ENCODE measurements at regions not wholly inside any gene's neighbourhood (a gene's known extent, or its start where the extent isn't known, plus 50 kb on each side); places are given as distances from the start of the nearest gene placed in this dataset.

GRCh38 chr11:115579181-115579825 lies 75.1 kb upstream of the CADM1 start (continued):
- TF ChIP-seq, protein P1, sequence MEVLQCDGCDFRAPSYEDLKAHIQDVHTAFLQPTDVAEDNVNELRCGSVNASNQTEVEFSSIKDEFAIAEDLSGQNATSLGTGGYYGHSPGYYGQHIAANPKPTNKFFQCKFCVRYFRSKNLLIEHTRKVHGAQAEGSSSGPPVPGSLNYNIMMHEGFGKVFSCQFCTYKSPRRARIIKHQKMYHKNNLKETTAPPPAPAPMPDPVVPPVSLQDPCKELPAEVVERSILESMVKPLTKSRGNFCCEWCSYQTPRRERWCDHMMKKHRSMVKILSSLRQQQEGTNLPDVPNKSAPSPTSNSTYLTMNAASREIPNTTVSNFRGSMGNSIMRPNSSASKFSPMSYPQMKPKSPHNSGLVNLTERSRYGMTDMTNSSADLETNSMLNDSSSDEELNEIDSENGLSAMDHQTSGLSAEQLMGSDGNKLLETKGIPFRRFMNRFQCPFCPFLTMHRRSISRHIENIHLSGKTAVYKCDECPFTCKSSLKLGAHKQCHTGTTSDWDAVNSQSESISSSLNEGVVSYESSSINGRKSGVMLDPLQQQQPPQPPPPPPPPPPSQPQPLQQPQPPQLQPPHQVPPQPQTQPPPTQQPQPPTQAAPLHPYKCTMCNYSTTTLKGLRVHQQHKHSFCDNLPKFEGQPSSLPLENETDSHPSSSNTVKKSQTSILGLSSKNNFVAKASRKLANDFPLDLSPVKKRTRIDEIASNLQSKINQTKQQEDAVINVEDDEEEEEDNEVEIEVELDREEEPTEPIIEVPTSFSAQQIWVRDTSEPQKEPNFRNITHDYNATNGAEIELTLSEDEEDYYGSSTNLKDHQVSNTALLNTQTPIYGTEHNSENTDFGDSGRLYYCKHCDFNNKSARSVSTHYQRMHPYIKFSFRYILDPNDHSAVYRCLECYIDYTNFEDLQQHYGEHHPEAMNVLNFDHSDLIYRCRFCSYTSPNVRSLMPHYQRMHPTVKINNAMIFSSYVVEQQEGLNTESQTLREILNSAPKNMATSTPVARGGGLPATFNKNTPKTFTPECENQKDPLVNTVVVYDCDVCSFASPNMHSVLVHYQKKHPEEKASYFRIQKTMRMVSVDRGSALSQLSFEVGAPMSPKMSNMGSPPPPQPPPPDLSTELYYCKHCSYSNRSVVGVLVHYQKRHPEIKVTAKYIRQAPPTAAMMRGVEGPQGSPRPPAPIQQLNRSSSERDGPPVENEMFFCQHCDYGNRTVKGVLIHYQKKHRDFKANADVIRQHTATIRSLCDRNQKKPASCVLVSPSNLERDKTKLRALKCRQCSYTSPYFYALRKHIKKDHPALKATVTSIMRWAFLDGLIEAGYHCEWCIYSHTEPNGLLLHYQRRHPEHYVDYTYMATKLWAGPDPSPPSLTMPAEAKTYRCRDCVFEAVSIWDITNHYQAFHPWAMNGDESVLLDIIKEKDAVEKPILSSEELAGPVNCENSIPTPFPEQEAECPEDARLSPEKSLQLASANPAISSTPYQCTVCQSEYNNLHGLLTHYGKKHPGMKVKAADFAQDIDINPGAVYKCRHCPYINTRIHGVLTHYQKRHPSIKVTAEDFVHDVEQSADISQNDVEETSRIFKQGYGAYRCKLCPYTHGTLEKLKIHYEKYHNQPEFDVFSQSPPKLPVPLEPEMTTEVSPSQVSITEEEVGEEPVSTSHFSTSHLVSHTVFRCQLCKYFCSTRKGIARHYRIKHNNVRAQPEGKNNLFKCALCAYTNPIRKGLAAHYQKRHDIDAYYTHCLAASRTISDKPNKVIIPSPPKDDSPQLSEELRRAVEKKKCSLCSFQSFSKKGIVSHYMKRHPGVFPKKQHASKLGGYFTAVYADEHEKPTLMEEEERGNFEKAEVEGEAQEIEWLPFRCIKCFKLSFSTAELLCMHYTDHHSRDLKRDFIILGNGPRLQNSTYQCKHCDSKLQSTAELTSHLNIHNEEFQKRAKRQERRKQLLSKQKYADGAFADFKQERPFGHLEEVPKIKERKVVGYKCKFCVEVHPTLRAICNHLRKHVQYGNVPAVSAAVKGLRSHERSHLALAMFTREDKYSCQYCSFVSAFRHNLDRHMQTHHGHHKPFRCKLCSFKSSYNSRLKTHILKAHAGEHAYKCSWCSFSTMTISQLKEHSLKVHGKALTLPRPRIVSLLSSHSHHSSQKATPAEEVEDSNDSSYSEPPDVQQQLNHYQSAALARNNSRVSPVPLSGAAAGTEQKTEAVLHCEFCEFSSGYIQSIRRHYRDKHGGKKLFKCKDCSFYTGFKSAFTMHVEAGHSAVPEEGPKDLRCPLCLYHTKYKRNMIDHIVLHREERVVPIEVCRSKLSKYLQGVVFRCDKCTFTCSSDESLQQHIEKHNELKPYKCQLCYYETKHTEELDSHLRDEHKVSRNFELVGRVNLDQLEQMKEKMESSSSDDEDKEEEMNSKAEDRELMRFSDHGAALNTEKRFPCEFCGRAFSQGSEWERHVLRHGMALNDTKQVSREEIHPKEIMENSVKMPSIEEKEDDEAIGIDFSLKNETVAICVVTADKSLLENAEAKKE (CRISPR knock-in tag; IDR thresholded peaks at IDR 0.05) = no peak
- no peak for TF ChIP-seq STAT1 (IDR thresholded peaks at IDR 0.05; ENCODE audit: unreplicated experiment)
- no peak for TF ChIP-seq CTCF (conservative IDR thresholded peaks at IDR 0.05; ENCODE audit: low read depth in 2 of 2)
- no peak for TF ChIP-seq ZNF331 (CRISPR knock-in tag; IDR thresholded peaks at IDR 0.05; ENCODE audit: low read depth)
- TF ChIP-seq NANOG (IDR thresholded peaks at IDR 0.05; ENCODE audit: borderline replicate concordance) = no peak
- TF ChIP-seq, protein P2, sequence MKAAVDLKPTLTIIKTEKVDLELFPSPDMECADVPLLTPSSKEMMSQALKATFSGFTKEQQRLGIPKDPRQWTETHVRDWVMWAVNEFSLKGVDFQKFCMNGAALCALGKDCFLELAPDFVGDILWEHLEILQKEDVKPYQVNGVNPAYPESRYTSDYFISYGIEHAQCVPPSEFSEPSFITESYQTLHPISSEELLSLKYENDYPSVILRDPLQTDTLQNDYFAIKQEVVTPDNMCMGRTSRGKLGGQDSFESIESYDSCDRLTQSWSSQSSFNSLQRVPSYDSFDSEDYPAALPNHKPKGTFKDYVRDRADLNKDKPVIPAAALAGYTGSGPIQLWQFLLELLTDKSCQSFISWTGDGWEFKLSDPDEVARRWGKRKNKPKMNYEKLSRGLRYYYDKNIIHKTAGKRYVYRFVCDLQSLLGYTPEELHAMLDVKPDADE (IDR thresholded peaks at IDR 0.05) = no peak
- TF ChIP-seq POLR2AphosphoS5 (IDR thresholded peaks at IDR 0.05; ENCODE audit: low read depth) = no peak
- no peak for TF ChIP-seq ZNF114 (CRISPR knock-in tag; IDR thresholded peaks at IDR 0.05)
- TF ChIP-seq JUNB (IDR thresholded peaks at IDR 0.05; ENCODE audit: unreplicated experiment) = no peak
